ENCODE measurements at regions not wholly inside any gene's neighbourhood (a gene's known extent, or its start where the extent isn't known, plus 50 kb on each side); places are given as distances from the start of the nearest gene placed in this dataset.
"Not testable (repeated sequence)": the region's sequence is repeated elsewhere in the genome, so short reads cannot be mapped to it uniquely, and the experiment has no call there.

DNA sequence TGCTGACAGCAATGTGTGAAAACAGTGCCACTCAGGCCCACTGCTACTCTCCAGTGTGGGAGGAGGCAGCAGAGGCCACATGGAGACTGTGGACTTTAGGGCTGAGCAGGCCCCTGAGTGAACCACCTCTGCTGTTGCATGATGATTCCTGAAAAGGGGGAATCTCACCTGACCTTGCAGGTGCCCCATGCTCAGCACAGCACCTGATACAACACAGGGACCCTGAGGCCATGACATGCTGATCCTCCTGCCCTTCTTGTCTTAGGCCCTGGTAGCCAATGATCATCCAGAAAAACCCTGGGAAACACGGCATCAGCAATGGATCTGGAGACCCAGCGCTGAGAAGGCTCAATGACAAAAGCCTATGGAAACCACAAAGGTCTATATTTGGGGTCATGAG is 446.8 kb upstream of the MYT1L start:
- H3K27me3 Mint-ChIP-seq = peaks cover 19% of the 10 kb centered on the region
- no peaks in the 10 kb centered on the region for H3K4me1 Mint-ChIP-seq
- peaks cover 5% of the 10 kb centered on the region for H3K36me3 Mint-ChIP-seq
- H3K27ac Mint-ChIP-seq = no peak overlapping the region
- H3K4me3 Mint-ChIP-seq = no peak overlapping the region
- no peak for ATAC-seq
- H3K9me3 Mint-ChIP-seq = peaks cover 25% of the 10 kb centered on the region

DNA sequence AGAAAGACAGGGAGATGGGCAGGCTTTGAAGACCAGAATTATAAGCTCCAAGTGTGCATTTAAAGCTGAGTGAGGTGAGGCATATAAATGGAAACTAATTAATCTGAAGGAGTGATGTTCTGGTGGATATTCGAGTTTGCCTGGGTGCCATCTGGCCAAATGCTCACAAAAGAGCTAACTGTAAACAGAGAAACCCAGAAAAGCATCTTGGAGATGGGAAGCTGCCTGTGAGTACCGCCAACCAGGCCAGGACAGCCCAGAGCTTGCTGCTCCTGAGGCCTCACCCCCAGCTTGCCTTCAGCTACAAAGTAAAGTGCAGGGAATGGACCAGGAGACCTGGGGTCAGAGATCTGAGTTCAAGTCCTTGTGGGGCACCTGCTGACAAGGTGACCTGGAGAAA is 446.1 kb upstream of the MYT1L start:
- ATAC-seq = no peak
- peaks cover 25% of the 10 kb centered on the region for H3K9me3 Mint-ChIP-seq
- H3K27me3 Mint-ChIP-seq = peaks cover 19% of the 10 kb centered on the region
- H3K4me3 Mint-ChIP-seq = no peak overlapping the region
- no peak overlapping the region for H3K27ac Mint-ChIP-seq
- peaks cover 5% of the 10 kb centered on the region for H3K36me3 Mint-ChIP-seq
- H3K4me1 Mint-ChIP-seq = no peaks in the 10 kb centered on the region

DNA sequence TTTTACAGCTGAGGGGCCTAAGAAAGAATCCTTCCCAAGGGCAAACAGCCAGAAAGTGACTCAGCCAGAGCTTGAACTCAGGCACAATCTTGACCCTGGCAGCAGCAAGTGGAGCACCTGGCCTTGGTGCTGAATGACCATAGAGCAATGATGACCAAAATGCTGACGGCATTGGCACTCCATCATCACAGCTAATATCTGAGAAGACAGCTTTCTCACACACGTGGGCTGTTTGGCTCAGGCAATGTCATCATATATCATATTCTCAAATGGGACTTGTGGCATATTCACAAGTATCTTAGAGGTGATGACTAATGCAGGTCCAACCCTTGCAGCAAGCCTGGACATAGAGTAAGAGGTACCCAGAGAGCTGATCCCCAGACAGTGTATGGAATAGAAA is 443.9 kb upstream of the MYT1L start:
- peaks cover 10% of the 10 kb centered on the region for H3K9me3 Mint-ChIP-seq
- no peak overlapping the region for H3K27ac Mint-ChIP-seq
- H3K36me3 Mint-ChIP-seq = no peaks in the 10 kb centered on the region
- H3K4me3 Mint-ChIP-seq = no peak overlapping the region
- H3K4me1 Mint-ChIP-seq = no peaks in the 10 kb centered on the region
- peaks cover 7% of the 10 kb centered on the region for H3K27me3 Mint-ChIP-seq
- no peak for ATAC-seq

DNA sequence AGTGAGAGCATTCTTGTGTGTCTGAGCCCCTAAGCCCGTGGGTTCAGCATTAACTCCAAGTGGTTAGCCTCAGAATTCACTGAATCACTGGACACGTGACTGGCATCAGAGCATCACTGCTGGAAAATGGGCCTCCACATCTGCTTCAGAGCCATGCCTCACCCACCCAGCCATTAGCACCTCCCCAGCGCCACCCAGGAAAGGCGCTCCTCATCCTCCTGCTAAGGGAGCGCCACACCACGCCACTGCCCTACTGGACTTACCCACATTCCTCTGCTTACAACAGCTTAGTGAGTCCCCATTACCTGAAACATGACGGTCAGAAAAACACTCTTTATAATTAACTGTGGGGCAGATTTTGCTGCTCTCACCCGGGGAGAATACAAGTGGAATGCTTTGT is 442.6 kb upstream of the MYT1L start:
- Mint-ChIP-seq H3K27ac (no peak overlapping the region), H3K9me3 (no peaks in the 10 kb centered on the region), H3K27me3 (peaks cover 7% of the 10 kb centered on the region), H3K4me3 (no peak overlapping the region), H3K4me1 (no peaks in the 10 kb centered on the region), H3K36me3 (no peaks in the 10 kb centered on the region)
- ATAC-seq = no peak

DNA sequence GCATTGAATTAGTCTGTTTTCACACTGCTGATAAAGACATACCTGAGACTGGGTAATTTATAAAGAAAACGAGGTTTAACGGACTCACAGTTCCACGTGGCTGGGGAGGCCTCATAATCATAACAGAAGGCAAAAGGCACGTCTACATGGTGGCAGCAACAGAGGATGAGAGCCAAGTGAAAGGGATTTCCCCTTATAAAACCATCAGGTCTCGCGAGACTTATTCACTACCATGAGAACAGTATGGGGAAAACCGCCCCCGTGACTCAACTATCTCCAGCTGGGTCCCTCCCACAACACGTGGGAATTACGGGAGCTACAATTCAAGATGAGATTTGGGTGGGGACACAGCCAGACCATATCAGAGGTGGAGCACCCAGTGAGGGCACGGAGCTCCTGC is 442.0 kb upstream of the MYT1L start:
- H3K27ac Mint-ChIP-seq, H3K27me3 Mint-ChIP-seq, H3K4me3 Mint-ChIP-seq, H3K36me3 Mint-ChIP-seq, ATAC-seq, H3K9me3 Mint-ChIP-seq, H3K4me1 Mint-ChIP-seq: not testable (repeated sequence)

DNA sequence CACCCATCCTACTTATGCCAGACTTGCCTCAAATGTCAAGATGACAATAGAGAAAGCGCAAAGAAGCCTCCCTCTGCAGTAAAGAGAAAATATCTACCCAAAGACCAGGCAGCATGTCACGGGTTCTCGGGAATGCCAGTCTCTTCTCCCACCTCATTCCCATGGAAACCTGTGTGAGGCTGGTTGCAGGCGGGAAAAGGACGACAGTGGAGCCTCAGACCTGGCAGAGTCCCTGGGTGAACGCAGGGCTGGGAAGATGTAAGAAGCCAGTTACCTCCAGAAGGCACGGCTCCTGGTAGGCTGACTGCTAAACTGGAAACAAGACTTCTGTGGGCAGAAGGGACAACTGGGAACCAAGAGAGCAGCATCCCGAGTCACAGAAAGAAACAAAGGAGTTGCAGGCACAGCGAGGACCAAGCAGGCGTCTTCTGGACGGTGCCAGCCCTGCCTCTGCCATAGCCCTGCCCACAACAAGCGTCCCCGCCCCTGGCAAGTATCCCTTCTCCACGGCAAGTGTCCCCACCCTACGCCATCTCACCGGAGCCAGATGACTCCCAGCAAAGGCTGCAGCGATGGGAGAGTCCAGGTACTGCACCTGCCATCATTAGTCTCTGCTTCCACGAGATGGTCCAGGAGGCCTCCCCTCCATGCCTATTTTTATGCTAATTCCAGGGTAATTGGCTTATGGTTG is 440.8 kb upstream of the MYT1L start:
- Mint-ChIP-seq H3K27me3 (peaks cover 7% of the 10 kb centered on the region), H3K36me3 (no peaks in the 10 kb centered on the region), H3K27ac (no peak overlapping the region), H3K4me3 (no peak overlapping the region), H3K9me3 (no peaks in the 10 kb centered on the region), H3K4me1 (no peaks in the 10 kb centered on the region)
- ATAC-seq = no peak

DNA sequence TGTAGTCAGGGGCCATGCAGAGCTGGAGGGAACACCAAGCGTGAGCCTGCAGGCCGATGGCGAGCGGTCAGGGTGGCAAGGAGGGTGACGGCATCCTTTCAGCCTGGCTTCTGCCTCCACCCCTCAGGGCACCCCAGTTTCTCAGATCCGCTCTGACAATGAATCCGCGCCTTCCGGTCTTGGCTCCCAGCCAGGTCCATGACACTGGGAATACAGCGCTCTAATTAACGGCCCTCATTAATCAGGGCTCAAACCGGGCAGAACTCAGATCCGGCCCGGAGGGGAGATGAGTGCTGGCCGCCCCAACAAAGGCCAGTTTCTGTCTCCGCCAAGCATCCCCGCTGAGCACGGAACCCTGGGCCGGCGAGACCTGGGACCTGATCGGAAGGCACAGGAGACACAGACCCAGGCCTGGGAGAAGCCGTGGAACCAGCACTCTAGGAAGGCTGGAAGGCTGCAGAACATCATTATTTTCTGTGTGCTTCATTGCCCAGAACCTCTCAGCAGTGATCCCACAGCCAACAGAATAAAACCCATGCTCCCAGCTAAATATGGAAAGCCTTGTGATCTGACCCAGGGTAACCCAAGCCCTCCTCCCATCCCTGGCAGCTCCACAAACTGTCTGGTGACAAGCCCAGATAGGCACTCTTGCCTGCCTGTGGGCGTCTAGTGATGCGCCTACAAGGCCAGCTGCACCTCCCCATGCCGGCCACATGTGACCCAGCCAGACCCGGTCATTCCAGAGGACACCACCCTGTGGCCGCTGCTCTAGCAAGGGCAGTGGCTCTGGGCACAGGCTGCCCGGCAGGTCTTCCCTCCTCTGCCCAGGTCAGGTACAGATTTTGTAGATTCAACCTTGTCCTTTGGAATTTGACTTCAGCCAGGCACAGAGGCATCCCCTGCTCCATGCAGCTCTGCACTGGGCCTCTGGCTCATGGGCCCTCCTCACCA is 438.7 kb upstream of the MYT1L start:
- Mint-ChIP-seq H3K9me3 (no peaks in the 10 kb centered on the region), H3K27me3 (peaks cover 6% of the 10 kb centered on the region), H3K4me3 (no peak overlapping the region), H3K27ac (no peak overlapping the region), H3K4me1 (no peaks in the 10 kb centered on the region), H3K36me3 (no peaks in the 10 kb centered on the region)
- no peak for ATAC-seq

DNA sequence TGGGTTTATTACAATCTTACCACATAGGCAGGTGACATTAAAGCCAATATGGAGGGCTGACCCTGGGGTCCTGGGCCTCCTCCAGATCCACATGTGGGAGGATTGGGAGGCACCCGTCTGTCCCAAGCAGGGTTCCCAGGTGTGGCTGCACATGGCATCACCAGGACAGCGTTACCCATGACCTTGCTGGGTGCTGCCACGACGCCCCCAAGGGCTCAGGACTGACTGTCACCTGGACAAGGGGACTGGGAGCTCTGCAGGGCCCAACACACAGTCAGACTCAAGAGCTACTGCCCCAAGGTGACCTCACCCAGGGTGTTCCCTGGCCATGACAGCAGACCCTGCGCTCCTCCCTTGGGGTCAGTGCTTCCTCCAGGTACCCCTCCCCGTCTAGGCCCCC is 437.4 kb upstream of the MYT1L start:
- no peaks in the 10 kb centered on the region for H3K27me3 Mint-ChIP-seq
- no peaks in the 10 kb centered on the region for H3K4me1 Mint-ChIP-seq
- no peak overlapping the region for H3K4me3 Mint-ChIP-seq
- H3K9me3 Mint-ChIP-seq = no peaks in the 10 kb centered on the region
- H3K36me3 Mint-ChIP-seq = no peaks in the 10 kb centered on the region
- no peak for ATAC-seq
- no peak overlapping the region for H3K27ac Mint-ChIP-seq

DNA sequence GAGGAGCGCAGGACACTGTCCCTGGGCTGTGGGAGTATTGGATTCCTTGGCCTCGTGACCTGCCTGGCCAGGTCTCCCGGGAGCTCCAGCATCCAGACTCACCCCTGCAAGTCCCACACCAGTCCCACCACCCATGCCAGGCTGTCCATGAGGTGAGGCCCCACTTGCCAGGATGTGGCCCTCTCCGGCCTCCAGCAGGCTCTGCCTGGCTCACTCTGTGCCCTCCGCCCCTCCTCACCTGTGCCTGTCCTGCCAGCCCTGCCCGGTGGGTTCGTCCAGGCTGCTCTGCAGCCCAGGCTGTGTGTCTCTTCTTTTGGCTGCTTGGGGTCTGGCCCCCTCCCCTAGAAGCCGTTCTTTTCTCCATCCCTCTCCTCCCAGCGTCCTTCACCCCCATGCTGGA is 436.8 kb upstream of the MYT1L start:
- no peaks in the 10 kb centered on the region for H3K9me3 Mint-ChIP-seq
- no peaks in the 10 kb centered on the region for H3K27me3 Mint-ChIP-seq
- no peak for ATAC-seq
- H3K36me3 Mint-ChIP-seq = no peaks in the 10 kb centered on the region
- H3K4me3 Mint-ChIP-seq = no peak overlapping the region
- no peak overlapping the region for H3K27ac Mint-ChIP-seq
- H3K4me1 Mint-ChIP-seq = no peaks in the 10 kb centered on the region

DNA sequence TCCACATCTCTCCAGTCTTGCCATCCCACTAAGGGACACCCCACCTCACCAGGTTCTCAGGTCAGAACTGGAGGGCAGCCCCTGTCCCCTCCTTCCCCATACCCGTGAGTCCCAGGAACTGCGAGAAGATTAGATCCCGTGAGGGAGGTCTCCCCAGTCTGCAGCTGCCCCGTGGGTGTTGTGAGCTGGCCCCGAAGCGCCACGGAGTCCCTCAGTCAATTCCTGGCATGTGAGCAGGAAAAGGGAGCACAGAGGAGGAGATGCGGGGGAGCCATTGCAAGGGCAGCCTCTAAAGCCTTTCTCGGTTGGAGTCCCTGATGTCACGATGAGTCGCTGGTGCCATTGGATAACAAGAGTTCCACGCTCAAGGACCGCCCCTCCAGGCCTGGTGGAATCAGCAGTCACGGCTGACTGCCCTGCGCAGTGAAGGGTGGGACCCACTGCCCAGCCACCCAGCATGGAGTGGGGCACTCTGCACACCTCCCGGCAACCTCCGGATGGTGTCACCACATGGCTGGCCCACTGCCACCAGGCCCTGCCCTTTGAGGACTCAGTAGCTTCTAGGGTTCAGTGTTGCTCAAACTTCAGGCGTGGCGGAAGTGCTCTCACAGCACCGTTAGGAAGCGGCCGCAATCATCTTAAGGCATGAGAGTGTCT is 434.9 kb upstream of the MYT1L start:
- no peak for ATAC-seq
- H3K27me3 Mint-ChIP-seq = no peaks in the 10 kb centered on the region
- H3K4me3 Mint-ChIP-seq = no peak overlapping the region
- no peaks in the 10 kb centered on the region for H3K36me3 Mint-ChIP-seq
- H3K9me3 Mint-ChIP-seq = peaks cover under 1% of the 10 kb centered on the region
- no peaks in the 10 kb centered on the region for H3K4me1 Mint-ChIP-seq
- H3K27ac Mint-ChIP-seq = no peak overlapping the region

DNA sequence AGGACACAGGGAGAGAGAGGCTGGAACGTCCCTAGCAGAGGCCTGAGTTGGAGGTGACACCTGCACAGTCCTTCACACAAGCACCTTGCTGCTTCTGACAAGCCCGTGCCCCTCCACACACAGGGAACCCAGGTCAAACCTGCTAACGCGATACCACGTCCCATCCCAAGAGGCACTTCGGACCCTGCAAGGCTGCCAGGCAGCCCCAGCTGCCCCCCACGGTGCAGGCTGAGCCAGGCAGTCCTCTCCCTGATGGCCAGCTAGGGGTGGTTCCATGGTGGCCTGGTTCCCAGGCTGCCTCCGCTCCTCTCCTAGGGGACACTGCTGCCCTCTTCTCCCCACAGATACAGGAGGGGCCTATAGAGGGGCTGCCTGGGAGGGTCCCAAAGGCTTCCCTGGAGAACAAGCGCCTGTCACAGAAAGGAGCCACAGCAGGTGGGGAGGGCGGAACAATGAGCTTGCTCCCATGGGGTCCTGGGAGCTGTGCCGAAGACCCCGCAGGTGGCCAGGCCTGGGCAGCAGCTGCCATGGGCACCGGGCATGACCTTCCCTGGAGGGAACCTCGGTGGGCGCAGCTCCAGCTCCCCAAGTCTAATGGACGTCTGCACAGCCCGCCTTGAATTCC is 434.2 kb upstream of the MYT1L start:
- Mint-ChIP-seq H3K4me3 (no peak overlapping the region), H3K36me3 (no peaks in the 10 kb centered on the region), H3K27me3 (no peaks in the 10 kb centered on the region), H3K27ac (no peak overlapping the region), H3K9me3 (peaks cover 4% of the 10 kb centered on the region), H3K4me1 (no peaks in the 10 kb centered on the region)
- ATAC-seq = no peak

DNA sequence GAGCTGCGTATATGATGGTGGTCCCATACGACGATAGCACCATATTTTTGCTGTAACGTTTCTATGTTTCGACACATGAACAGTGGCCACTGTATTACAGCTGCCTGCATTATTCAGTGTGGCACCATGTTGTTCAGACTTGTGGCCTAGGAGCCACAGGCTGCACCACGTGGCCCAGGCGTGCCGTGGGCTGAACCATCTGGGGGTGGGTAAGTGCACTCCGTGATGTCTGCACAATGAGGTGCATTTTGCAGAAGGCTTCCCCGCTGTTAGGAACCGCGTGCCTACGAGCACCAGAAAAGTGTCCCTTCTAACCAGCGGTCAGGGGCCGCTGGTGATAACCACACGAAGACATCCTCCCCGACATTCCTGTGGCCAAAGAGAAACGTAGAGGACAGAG is 433.7 kb upstream of the MYT1L start:
- Mint-ChIP-seq H3K27me3 (no peaks in the 10 kb centered on the region), H3K4me1 (no peaks in the 10 kb centered on the region), H3K4me3 (no peak overlapping the region), H3K27ac (no peak overlapping the region), H3K36me3 (no peaks in the 10 kb centered on the region), H3K9me3 (peaks cover 4% of the 10 kb centered on the region)
- ATAC-seq = no peak

DNA sequence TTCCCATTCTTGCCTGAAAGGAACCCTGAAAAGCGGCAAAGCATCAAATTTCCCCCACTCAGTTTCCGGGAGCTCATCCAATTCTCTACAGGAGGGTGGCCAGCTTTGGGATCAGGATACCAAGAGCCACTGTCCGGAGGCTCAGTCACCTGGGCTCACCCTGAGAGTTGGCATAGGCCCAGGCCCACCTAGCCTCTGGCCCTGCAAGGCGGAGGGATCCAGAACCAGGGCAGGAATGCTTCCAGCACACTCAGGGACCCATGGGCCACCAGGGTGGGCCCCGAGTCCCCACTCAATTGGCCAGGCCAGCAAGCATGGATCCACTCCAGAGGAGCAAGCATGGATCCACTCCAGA is 432.9 kb upstream of the MYT1L start:
- Mint-ChIP-seq H3K9me3 (peaks cover 4% of the 10 kb centered on the region), H3K4me1 (no peaks in the 10 kb centered on the region), H3K27me3 (no peaks in the 10 kb centered on the region), H3K27ac (no peak overlapping the region), H3K36me3 (no peaks in the 10 kb centered on the region), H3K4me3 (no peak overlapping the region)
- ATAC-seq = no peak

DNA sequence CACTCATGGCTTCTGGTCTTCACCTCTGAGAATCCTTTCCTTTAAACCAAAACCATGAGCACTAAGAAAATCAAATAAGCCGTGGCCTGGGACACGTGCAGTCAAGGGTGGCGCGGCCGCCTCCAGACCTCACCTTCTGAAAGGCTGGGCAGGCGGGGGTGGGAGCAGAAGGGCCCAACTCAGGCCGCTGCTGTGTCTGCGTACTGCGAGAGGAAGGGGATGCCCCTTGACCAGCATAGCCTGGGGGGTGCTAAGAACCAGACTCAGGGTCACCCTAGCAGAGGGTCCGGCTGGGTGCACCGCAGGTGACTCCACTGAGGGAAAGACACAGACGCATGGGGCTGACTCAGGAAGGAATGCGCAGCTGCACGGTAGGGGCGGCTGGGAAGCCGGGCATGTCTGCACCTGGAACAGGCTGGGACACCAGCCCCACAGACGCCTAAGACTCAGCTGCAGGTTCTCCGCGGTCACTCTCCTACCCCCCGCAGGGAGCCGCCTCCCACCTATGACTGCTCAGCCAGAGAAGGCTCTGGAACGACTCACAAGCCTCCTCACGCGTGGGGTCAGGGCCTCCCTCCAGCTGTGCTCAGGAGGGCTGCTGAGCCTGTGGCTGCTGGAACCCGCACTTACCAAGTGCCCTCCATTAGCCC is 432.4 kb upstream of the MYT1L start:
- Mint-ChIP-seq H3K36me3 (no peaks in the 10 kb centered on the region), H3K4me1 (no peaks in the 10 kb centered on the region), H3K27ac (no peak overlapping the region), H3K4me3 (no peak overlapping the region), H3K27me3 (no peaks in the 10 kb centered on the region), H3K9me3 (peaks cover 4% of the 10 kb centered on the region)
- ATAC-seq = no peak

DNA sequence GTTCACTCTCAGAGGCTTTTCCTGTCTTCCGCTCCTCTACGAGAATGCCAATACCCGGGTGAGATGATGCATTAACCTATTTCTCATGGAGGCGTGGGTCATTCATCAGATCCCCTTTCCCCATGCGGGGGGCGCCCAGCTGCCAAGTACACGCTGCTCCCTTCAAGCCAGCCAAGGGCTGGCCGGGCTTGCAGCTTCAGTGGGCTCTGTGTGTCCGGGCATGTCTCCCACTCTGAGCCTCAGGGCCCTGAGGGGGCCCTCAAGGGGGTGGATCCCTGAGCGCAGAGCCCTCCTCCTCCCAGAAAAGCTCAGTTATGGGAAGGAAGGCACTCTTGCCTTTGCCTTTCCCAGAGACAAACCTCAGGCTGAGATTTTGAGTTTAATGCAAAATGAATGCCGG is 431.8 kb upstream of the MYT1L start:
- H3K9me3 Mint-ChIP-seq = peaks cover 4% of the 10 kb centered on the region
- no peak overlapping the region for H3K27ac Mint-ChIP-seq
- H3K4me3 Mint-ChIP-seq = no peak overlapping the region
- H3K4me1 Mint-ChIP-seq = no peaks in the 10 kb centered on the region
- ATAC-seq = no peak
- no peaks in the 10 kb centered on the region for H3K36me3 Mint-ChIP-seq
- H3K27me3 Mint-ChIP-seq = no peaks in the 10 kb centered on the region

Data from stimulated activated memory B cell treated with anti-CD40 and anti-IgM and Interleukin-4, amounts not matched to agents 10 μg/mL and 1 μg/mL and 100 μg/mL, for 72 hours (primary cell).